ENCODE measurements at regions not wholly inside any gene's neighbourhood (a gene's known extent, or its start where the extent isn't known, plus 50 kb on each side); places are given as distances from the start of the nearest gene placed in this dataset.

DNA sequence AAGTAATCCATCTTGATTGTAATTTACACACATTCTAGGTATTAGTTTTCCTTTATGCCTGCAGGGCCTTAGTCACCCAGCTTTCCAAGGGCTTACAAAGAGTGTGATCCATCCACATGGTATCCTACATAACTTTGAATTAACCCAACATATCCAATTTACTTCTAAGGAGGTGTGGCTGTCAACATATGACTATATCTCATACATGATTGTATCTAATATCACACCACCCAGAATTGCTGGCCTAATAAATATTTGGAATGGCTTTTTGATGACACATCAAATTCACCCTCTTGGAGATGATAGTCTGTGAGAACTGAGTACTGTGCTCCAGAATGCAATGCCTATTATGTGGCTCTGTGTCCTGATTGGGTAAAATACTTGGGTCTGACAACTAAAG, 363.3 kb upstream of the GRIN3A start:
- H3K4me2 ChIP-seq: no peak overlapping the region
- H3K36me3 ChIP-seq (replicated peaks in 1 of 2; ENCODE audit: control insufficient read depth in 1 of 2, insufficient read depth in 2 of 2, low read length in 1 of 2): no peaks in the 10 kb centered on the region
- DNase-seq: no peak
- H3F3A ChIP-seq (replicated peaks; ENCODE audit: insufficient read depth): no peaks in the 10 kb centered on the region
- CTCF ChIA-PET: interaction anchor here (0.7 kb wide), 1 partner anchor 500 kb away, joined by 3 read pairs; no protein-coding TSS in a partner anchor
- H3K4me3 ChIP-seq (ENCODE audit: low read depth in 2 of 2, low read length in 1 of 2): no peak overlapping the region
- no peaks in the 10 kb centered on the region for H4K20me1 ChIP-seq (ENCODE audit: insufficient read depth)
- POLR2A ChIA-PET: no interaction called here
- no peaks in the 10 kb centered on the region for H3K9me2 ChIP-seq
- H3K79me2 ChIP-seq (ENCODE audit: insufficient read depth): no peaks in the 10 kb centered on the region
- H2AFZ ChIP-seq (ENCODE audit: low read depth): no peak overlapping the region
- H3K4me1 ChIP-seq (ENCODE audit: control insufficient read depth in 1 of 2, insufficient read depth in 2 of 2, low read depth in 1 of 2, low read length in 1 of 2): no peaks in the 10 kb centered on the region
- H3K9me3 ChIP-seq: no peaks in the 10 kb centered on the region
- H3K27ac ChIP-seq (ENCODE audit: low read depth in 2 of 2, low read length in 1 of 2): no peak overlapping the region
- TF ChIP-seq RAD21 (IDR thresholded peaks at IDR 0.05; ENCODE audit: low read length) (no peak), NRF1 (IDR thresholded peaks at IDR 0.05; ENCODE audit: low read depth, low read length) (no peak), RXRA (IDR thresholded peaks at IDR 0.05; ENCODE audit: borderline replicate concordance, low read depth) (no peak), JUND (IDR thresholded peaks at IDR 0.05) (no peak), SMC3 (IDR thresholded peaks at IDR 0.05; ENCODE audit: low read depth, low read length) (no peak), NFIC (IDR thresholded peaks at IDR 0.05; ENCODE audit: borderline replicate concordance) (no peak), POLR2AphosphoS5 (IDR thresholded peaks at IDR 0.05; ENCODE audit: low read depth, low read length) (no peak), CHD2 (IDR thresholded peaks at IDR 0.05; ENCODE audit: low read length, partially characterized antibody) (no peak), GABPA (IDR thresholded peaks at IDR 0.05; ENCODE audit: low read depth) (no peak)
- TF ChIP-seq, protein P1, sequence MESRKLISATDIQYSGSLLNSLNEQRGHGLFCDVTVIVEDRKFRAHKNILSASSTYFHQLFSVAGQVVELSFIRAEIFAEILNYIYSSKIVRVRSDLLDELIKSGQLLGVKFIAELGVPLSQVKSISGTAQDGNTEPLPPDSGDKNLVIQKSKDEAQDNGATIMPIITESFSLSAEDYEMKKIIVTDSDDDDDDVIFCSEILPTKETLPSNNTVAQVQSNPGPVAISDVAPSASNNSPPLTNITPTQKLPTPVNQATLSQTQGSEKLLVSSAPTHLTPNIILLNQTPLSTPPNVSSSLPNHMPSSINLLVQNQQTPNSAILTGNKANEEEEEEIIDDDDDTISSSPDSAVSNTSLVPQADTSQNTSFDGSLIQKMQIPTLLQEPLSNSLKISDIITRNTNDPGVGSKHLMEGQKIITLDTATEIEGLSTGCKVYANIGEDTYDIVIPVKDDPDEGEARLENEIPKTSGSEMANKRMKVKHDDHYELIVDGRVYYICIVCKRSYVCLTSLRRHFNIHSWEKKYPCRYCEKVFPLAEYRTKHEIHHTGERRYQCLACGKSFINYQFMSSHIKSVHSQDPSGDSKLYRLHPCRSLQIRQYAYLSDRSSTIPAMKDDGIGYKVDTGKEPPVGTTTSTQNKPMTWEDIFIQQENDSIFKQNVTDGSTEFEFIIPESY (IDR thresholded peaks at IDR 0.05; ENCODE audit: borderline replicate concordance, low read depth): no peak
- TF ChIP-seq, protein P2, sequence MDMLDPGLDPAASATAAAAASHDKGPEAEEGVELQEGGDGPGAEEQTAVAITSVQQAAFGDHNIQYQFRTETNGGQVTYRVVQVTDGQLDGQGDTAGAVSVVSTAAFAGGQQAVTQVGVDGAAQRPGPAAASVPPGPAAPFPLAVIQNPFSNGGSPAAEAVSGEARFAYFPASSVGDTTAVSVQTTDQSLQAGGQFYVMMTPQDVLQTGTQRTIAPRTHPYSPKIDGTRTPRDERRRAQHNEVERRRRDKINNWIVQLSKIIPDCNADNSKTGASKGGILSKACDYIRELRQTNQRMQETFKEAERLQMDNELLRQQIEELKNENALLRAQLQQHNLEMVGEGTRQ (IDR thresholded peaks at IDR 0.05; ENCODE audit: borderline replicate concordance, low read depth, low read length): no peak
- H3K9ac ChIP-seq: no peak overlapping the region
- H3K27me3 ChIP-seq (ENCODE audit: insufficient read depth): no peaks in the 10 kb centered on the region

DNA sequence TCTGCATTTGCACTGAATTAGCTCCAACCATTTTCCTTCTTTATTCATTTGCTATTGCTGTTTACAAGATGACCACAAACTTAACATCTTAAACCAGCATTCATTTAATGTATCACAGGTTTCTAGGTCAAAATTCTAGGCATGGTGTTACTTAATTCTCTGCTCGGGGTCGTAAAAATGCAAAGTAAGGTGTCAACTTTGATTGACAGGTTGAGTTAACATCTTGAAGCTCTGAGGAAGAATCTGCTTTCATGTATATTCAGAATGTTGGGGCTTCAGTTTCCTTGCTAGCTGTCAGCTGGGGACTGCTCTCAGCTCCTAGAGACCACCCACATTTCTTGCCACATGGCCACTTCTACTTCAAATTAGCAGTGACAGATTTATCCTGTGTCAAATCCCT, 348.7 kb upstream of the GRIN3A start:
- Histone ChIP-seq H4K20me1 (ENCODE audit: insufficient read depth) (no peaks in the 10 kb centered on the region), H3K9me3 (no peaks in the 10 kb centered on the region), H3K9me2 (no peaks in the 10 kb centered on the region), H3K27ac (ENCODE audit: low read depth in 2 of 2, low read length in 1 of 2) (no peak overlapping the region), H2AFZ (ENCODE audit: low read depth) (no peak overlapping the region), H3K4me1 (ENCODE audit: control insufficient read depth in 1 of 2, insufficient read depth in 2 of 2, low read depth in 1 of 2, low read length in 1 of 2) (no peaks in the 10 kb centered on the region), H3K79me2 (ENCODE audit: insufficient read depth) (no peaks in the 10 kb centered on the region), H3K4me3 (ENCODE audit: low read depth in 2 of 2, low read length in 1 of 2) (no peak overlapping the region), H3K27me3 (ENCODE audit: insufficient read depth) (no peaks in the 10 kb centered on the region), H3K4me2 (no peak overlapping the region), H3F3A (replicated peaks; ENCODE audit: insufficient read depth) (no peaks in the 10 kb centered on the region), H3K9ac (no peak overlapping the region), H3K36me3 (replicated peaks in 1 of 2; ENCODE audit: control insufficient read depth in 1 of 2, insufficient read depth in 2 of 2, low read length in 1 of 2) (no peaks in the 10 kb centered on the region)
- TF ChIP-seq, protein P3, sequence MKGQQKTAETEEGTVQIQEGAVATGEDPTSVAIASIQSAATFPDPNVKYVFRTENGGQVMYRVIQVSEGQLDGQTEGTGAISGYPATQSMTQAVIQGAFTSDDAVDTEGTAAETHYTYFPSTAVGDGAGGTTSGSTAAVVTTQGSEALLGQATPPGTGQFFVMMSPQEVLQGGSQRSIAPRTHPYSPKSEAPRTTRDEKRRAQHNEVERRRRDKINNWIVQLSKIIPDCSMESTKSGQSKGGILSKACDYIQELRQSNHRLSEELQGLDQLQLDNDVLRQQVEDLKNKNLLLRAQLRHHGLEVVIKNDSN (IDR thresholded peaks at IDR 0.05; ENCODE audit: borderline replicate concordance, low read depth): no peak
- no peak for TF ChIP-seq FOSL2 (IDR thresholded peaks at IDR 0.05; ENCODE audit: borderline replicate concordance, low read depth)
- TF ChIP-seq ELF1 (IDR thresholded peaks at IDR 0.05): no peak
- TF ChIP-seq GABPA (IDR thresholded peaks at IDR 0.05; ENCODE audit: low read depth): no peak
- TF ChIP-seq MEF2A (IDR thresholded peaks at IDR 0.05; ENCODE audit: borderline replicate concordance, low read depth): no peak
- no peak for DNase-seq
- POLR2A ChIA-PET: no interaction called here
- CTCF ChIA-PET: no interaction called here
- 0% methylated on average over 2 of the region's 2 CpGs for WGBS (ENCODE audit: low lambda C conversion rate)
